PC-3 (cell line): ENCODE measurements at regions not wholly inside any gene's neighbourhood (a gene's known extent, or its start where the extent isn't known, plus 50 kb on each side); places are given as distances from the start of the nearest gene placed in this dataset.

Experiments used
- ATAC-seq: fragments of 200-7000 bp; cut with Tn5 transposase; 2 replicates; pipeline ENCODE4 v1.9.1; 2020; ENCODE audit warnings: mild to moderate bottlenecking, moderate library complexity
- BruUV-seq: library from RNA; stranded (reverse); fragments of 400-500 nt; replicated peaks from 2 replicates; lab custom pipeline; 2021; lab: Mats Ljungman, UMichigan
- CTCF ChIA-PET: fragments of 300-600 bp; sonication (Branson Sonifier 250); formaldehyde crosslinking; loops from one replicate; lab custom pipeline; 2022; ENCODE audit warnings: antibody characterized with exemption; lab: Charles Lee
- POLR2A ChIA-PET: fragments of 300-600 bp; sonication (Branson Sonifier 250); formaldehyde crosslinking; loops from one replicate; lab custom pipeline; 2022; ENCODE audit warnings: antibody characterized with exemption; ENCODE audit not compliant: unreplicated experiment; lab: Charles Lee
- DNase-seq: peaks from one replicate; pipeline ENCODE4 v3.0.0-alpha.2; 2015
- H2AFZ ChIP-seq: fragments of 300-600 bp; sonication (generic); 2 replicates; pipeline ENCODE4 v1.6.0; 2016; ENCODE audit warnings: antibody characterized with exemption, low read length
- H3F3A ChIP-seq: fragments of 300-600 bp; sonication (generic); one replicate; pipeline ENCODE4 v1.6.0; 2017; ENCODE audit warnings: antibody characterized with exemption, low read length, control low read depth, mild to moderate bottlenecking; ENCODE audit not compliant: unreplicated experiment
- H3K27ac ChIP-seq: fragments of 300-600 bp; sonication (generic); 2 replicates; pipeline ENCODE4 v1.5.1; 2016; ENCODE audit warnings: mild to moderate bottlenecking, low read length
- H3K27me3 ChIP-seq: fragments of 300-600 bp; sonication (generic); 2 replicates; pipeline ENCODE4 v1.6.1; 2016; ENCODE audit warnings: low read length, mixed read lengths
- H3K36me3 ChIP-seq: fragments of 300-600 bp; sonication (generic); 2 replicates; pipeline ENCODE4 v1.6.1; 2016; ENCODE audit warnings: low read depth, mixed run types, low read length, mixed read lengths
- H3K4me1 ChIP-seq: fragments of 300-600 bp; sonication (generic); 2 replicates; pipeline ENCODE4 v1.5.1; 2016; ENCODE audit warnings: low read length; ENCODE audit not compliant: insufficient read depth
- H3K4me2 ChIP-seq: fragments of 300-600 bp; sonication (generic); 2 replicates; pipeline ENCODE4 v1.6.0; 2016; ENCODE audit warnings: low read length
- H3K4me3 ChIP-seq: fragments of 300-600 bp; sonication (generic); 2 replicates; pipeline ENCODE4 v1.5.1; 2016; ENCODE audit warnings: mild to moderate bottlenecking, low read length, mixed read lengths
- H3K79me2 ChIP-seq: fragments of 300-600 bp; sonication (generic); 2 replicates; pipeline ENCODE4 v1.6.1; 2017; ENCODE audit warnings: low read length, mixed read lengths
- H3K9ac ChIP-seq: fragments of 300-600 bp; sonication (generic); 2 replicates; pipeline ENCODE4 v1.6.0; 2016; ENCODE audit warnings: mild to moderate bottlenecking, low read length
- H3K9me2 ChIP-seq: fragments of 300-600 bp; sonication (generic); replicated peaks from 2 replicates; pipeline ENCODE4 v1.6.1; 2016; ENCODE audit warnings: mixed run types, low read length, mixed read lengths
- H3K9me3 ChIP-seq: fragments of 300-600 bp; sonication (generic); 2 replicates; pipeline ENCODE4 v1.6.1; 2016; ENCODE audit warnings: low read length, mixed read lengths
- H4K20me1 ChIP-seq: fragments of 300-600 bp; sonication (generic); 2 replicates; pipeline ENCODE4 v1.6.1; 2016; ENCODE audit warnings: low read length, mixed read lengths
- EZH2 ChIP-seq: fragments of 300-600 bp; sonication (generic); IDR thresholded peaks from one replicate; pipeline ENCODE4 v1.6.1; 2017; ENCODE audit warnings: antibody characterized with exemption, mild to moderate bottlenecking, low read length; ENCODE audit not compliant: unreplicated experiment
- EZH2phosphoT487 ChIP-seq: fragments of 300-600 bp; sonication (generic); IDR thresholded peaks from 2 replicates; pipeline ENCODE4 v1.6.1; 2018; ENCODE audit warnings: mild to moderate bottlenecking, antibody characterized with exemption, low read length, borderline replicate concordance
- intact Hi-C: fragments of 100-400 bp; cut with micrococcal nuclease; formaldehyde crosslinking; loops from 2 replicates; pipeline ENCODE4 v1.9.0; 2023
- TF ChIP-seq, protein P1 (sequence below): fragments of 300-600 bp; sonication (generic); conservative IDR thresholded peaks from 2 replicates; pipeline ENCODE4 v1.5.1; 2017; ENCODE audit warnings: antibody characterized with exemption, low read depth, mild to moderate bottlenecking, low read length

DNA sequence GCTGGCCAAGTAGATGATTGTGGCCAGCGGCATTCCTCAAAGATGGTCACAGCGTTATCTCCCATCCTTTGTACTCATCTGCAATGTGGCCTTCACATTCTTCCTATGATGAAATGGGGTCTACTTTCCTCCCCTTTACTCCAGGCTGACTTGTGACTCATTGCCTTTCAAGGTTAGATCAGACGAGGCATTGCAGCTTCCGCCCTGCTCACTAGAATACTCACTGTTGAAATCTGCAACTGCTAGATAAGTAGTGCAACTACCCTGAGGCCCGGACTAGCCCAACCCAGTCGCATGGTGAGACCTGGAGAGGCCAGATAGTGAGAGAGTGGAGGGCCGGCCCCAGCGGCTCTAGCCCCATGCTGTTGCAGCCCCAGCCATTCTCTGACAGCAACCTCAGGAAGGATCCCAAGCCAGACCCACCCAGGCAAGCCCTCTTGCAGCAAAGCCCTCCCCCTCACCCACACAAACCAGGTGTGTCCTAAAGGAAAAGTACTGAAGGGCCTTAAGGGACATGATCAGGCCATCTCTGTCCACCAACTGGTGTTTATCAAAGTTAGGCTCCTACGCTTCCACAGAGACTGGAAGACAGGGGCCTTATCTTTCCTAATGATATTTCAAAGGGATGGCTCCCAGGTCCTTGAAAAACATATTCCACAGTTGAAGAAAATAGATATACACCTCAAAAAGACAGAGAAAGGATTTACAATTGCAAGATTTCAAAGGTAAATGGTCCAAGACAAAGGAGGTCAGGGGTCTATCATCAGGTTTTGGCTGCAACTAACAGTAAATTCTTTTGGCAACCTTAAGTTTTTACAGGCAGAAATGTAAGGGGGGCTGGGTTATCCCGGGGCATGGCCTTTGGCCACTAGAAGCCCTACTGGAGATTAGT is 107.2 kb upstream of the TRIM24 start:
- Histone ChIP-seq H3K4me3 (no peak overlapping the region), H3K9ac (no peak overlapping the region), H4K20me1 (no peaks in the 10 kb centered on the region), H3K36me3 (no peaks in the 10 kb centered on the region), H3K9me3 (0 out of 2 replicates have a peak, but pooled peaks cover 4% of the 10 kb centered on the region), H3F3A (no peaks in the 10 kb centered on the region), H3K4me1 (no peaks in the 10 kb centered on the region), H3K27me3 (no peaks in the 10 kb centered on the region), H3K27ac (no peak overlapping the region), H3K4me2 (no peak overlapping the region), H2AFZ (no peak overlapping the region), H3K9me2 (no peaks in the 10 kb centered on the region), H3K79me2 (no peaks in the 10 kb centered on the region)
- ATAC-seq (no peak), DNase-seq (no peak)
- POLR2A ChIA-PET, result interaction anchor here (0.5 kb wide), 1 partner anchor 30 kb away, joined by 3 read pairs; no protein-coding TSS in a partner anchor
- TF ChIP-seq EZH2phosphoT487 (no peak), EZH2 (no peak)
- TF ChIP-seq, protein P1, sequence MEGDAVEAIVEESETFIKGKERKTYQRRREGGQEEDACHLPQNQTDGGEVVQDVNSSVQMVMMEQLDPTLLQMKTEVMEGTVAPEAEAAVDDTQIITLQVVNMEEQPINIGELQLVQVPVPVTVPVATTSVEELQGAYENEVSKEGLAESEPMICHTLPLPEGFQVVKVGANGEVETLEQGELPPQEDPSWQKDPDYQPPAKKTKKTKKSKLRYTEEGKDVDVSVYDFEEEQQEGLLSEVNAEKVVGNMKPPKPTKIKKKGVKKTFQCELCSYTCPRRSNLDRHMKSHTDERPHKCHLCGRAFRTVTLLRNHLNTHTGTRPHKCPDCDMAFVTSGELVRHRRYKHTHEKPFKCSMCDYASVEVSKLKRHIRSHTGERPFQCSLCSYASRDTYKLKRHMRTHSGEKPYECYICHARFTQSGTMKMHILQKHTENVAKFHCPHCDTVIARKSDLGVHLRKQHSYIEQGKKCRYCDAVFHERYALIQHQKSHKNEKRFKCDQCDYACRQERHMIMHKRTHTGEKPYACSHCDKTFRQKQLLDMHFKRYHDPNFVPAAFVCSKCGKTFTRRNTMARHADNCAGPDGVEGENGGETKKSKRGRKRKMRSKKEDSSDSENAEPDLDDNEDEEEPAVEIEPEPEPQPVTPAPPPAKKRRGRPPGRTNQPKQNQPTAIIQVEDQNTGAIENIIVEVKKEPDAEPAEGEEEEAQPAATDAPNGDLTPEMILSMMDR, result no peak
- BruUV-seq, result no TSS peak
- intact Hi-C loops, result no loop called here
- CTCF ChIA-PET, result no interaction called here

DNA sequence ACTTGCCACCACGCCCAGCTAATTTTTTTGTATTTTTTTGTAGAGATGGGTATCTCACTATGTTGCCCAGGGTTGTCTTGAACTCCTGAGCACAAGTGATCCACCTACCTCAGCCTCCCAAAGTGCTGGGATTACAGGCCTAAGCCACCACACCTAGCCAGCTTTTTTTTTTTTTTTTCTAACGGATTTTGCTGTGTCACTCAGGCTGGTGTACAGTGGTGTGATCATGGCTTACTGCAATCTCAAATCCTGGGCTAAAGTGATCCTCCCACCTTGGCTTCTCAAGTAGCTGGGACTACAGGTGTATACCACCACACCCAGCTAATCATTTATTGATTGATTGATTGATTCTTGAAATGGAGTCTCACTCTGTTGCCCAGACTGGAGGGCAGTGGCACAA is 106.0 kb upstream of the TRIM24 start:
- Histone ChIP-seq H3K9ac (no peak overlapping the region), H3K4me3 (no peak overlapping the region), H3K9me3 (0 out of 2 replicates have a peak, but pooled peaks cover 4% of the 10 kb centered on the region), H3K27me3 (no peaks in the 10 kb centered on the region), H3K4me1 (no peaks in the 10 kb centered on the region), H2AFZ (no peak overlapping the region), H3K9me2 (no peaks in the 10 kb centered on the region), H3F3A (no peaks in the 10 kb centered on the region), H3K79me2 (no peaks in the 10 kb centered on the region), H4K20me1 (no peaks in the 10 kb centered on the region), H3K36me3 (no peaks in the 10 kb centered on the region), H3K27ac (no peak overlapping the region), H3K4me2 (no peak overlapping the region)
- intact Hi-C loops, result no loop called here
- ChIA-PET POLR2A (no interaction called here), CTCF (no interaction called here)
- DNase-seq (no peak), ATAC-seq (no peak)
- TF ChIP-seq EZH2 (no peak), EZH2phosphoT487 (no peak)
- TF ChIP-seq, protein P1, result no peak
- BruUV-seq, result no TSS peak

DNA sequence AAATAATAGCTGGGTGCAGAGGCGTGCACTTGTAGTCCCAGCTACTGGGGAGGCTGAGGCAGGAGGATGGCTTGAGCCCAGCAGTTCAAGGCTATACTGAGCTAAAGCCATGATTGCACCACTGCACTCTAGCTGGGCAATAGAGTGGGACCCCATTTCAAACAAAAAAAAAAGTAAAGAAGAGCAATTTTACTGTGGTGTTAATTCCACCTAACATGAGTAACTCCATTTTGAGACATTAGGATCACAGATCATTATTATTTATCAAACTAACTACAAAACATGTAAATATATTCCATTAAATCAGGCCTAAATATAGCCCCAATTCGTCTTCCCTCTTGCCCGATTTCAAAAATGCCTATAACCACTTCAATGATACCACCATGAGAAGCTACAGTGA is 104.8 kb upstream of the TRIM24 start:
- Histone ChIP-seq H3F3A (no peaks in the 10 kb centered on the region), H3K4me3 (no peak overlapping the region), H4K20me1 (no peaks in the 10 kb centered on the region), H3K79me2 (no peaks in the 10 kb centered on the region), H3K27me3 (no peaks in the 10 kb centered on the region), H3K9ac (no peak overlapping the region), H3K27ac (no peak overlapping the region), H3K36me3 (no peaks in the 10 kb centered on the region), H3K4me1 (no peaks in the 10 kb centered on the region), H2AFZ (no peak overlapping the region), H3K9me2 (no peaks in the 10 kb centered on the region), H3K4me2 (no peak overlapping the region), H3K9me3 (0 out of 2 replicates have a peak, but pooled peaks cover 4% of the 10 kb centered on the region)
- no peak for TF ChIP-seq EZH2
- TF ChIP-seq, protein P1, result no peak
- no TSS peak for BruUV-seq
- intact Hi-C loops, result no loop called here
- CTCF ChIA-PET, result no interaction called here
- POLR2A ChIA-PET, result no interaction called here
- ATAC-seq (no peak), DNase-seq (no peak)
